Tibial nerve (tissue), 4 donors: ENCODE measurements at regions not wholly inside any gene's neighbourhood (a gene's known extent, or its start where the extent isn't known, plus 50 kb on each side); places are given as distances from the start of the nearest gene placed in this dataset.

ENCODE experiments used
- CTCF ChIP-seq, 5 experiments: fragments of 200-600 bp in 3 of 5; fragments of 450-650 bp in 2 of 5; sonication (generic) in 3 of 5; IDR thresholded peaks; one replicate each; pipeline ENCODE4 v1.5.1; 2016 to 2019; ENCODE audit warnings: antibody characterized with exemption in 5 of 5, mild to moderate bottlenecking in 3 of 5, moderate library complexity in 2 of 5
- EP300 ChIP-seq, 2 donors: sonication (generic); formaldehyde crosslinking; IDR thresholded peaks; one replicate each; pipeline ENCODE4 v1.6.1; 2017; ENCODE audit warnings: antibody characterized with exemption in 2 of 2, mild to moderate bottlenecking in 1 of 2
- POLR2A ChIP-seq, 2 donors: fragments of 450-650 bp; IDR thresholded peaks; one replicate each; pipeline ENCODE4 v1.6.1; 2017; ENCODE audit warnings: antibody characterized with exemption in 2 of 2, mild to moderate bottlenecking in 2 of 2, moderate library complexity in 2 of 2

GRCh38 chr1:166588741-166589140 is 250.5 kb upstream of the POGK start:
- TF ChIP-seq CTCF (IDR thresholded peaks at IDR 0.05) (no peak), POLR2A (IDR thresholded peaks at IDR 0.05) (no peak), EP300 (IDR thresholded peaks at IDR 0.05) (no peak)
